DMS 273 treated with DMSO at 0.1 percent for 48 hours (cell line): ENCODE measurements at regions not wholly inside any gene's neighbourhood (a gene's known extent, or its start where the extent isn't known, plus 50 kb on each side); places are given as distances from the start of the nearest gene placed in this dataset.
"Not testable (repeated sequence)": the region's sequence is repeated elsewhere in the genome, so short reads cannot be mapped to it uniquely, and the experiment has no call there.

Experiments used
- DNase-seq: peaks from one replicate; lab custom pipeline; 2025; lab: John Stamatoyannopoulos, UW

DNA sequence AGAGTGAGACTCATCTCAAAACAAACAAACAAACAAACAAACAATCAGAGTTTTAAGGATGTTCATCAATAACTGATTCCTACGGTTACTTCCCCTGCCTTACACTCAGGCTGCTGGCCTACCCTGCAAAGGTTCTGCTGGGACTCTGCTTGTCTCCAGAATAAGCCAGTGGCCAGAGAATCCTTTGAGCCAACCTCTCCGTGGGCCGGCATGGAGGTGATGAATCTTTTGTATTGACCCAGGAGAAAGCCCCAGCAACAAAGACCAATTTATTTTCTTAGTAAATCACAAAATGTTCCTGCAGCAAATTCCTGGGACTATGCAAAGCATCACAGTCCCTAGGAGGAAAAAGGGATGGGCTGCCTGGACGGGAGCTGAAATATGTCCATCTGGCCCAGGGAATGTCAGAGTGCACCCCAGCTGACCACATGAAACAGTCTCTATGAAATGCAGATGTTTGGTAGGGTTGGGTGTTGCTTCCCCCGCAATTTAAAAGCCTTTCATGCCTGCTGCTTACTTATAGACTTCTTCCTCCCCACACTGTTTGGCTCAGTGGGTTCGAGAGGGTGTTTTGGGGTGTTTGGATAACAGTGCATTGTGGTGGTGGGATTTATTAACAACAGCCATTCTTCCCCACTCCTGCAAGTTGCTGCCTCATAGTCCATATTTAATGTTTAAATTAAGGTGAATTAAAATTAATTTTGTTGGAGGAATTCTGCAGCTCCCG lies 185.9 kb upstream of the IRF2BP2 start:
- DNase-seq = not testable (repeated sequence)

DNA sequence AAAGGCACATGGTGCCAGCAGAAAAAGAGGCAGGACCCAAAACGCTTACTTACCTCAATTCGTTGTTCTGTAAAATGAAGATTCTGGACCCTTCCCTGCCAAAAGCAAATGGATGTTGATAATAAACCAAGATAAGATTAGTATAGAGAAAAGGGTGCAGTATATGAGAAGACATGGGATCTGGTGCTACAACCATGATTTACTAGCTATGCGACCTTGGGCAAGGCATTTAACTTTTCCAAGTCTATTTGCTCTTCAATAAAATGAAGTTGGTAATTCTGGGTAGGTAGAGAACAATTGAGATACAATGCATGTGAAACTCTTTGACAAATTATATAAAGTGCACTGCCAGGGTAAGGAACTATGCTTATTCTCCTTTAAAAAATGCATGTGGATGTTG lies 185.0 kb upstream of the IRF2BP2 start:
- DNase-seq = not testable (repeated sequence)

DNA sequence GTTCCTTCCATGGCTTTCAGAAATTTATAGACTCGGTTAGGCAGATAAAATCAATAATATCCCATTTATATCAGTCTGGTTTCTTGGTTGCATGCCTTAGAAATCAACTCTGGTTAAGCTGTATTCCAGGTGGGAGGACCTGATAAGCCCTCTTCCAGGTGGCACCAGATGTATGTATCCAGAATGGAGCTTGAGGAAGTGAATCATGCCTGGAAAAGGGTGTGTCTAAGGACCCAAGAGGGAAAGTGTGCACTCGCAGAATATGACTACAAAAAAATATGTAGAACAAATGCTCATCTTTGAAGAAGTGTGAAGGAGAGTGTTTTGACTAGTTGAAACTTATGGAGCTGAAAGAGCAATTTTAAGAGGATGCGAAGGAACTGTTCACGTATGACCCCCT lies 184.5 kb upstream of the IRF2BP2 start:
- DNase-seq = not testable (repeated sequence)

DNA sequence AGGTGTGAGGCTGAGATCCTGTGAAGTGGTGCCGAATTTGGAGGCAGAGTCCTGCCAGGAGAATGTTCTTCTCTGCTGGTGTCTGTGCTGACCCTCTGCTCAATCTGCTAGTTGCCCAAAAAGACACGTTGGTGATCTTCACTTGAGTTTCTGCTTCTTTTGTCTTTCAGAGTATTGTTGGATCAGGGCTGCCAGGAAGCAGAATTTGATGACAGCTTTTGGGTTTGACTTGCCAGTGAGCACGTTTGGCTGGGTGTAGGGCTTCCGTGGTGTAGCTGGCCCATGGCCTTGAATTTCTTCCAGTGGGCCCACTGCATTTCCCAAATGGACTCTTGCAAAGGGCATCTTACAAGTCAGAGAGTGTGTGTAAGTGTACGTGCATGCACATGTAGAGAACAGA lies 183.9 kb upstream of the IRF2BP2 start:
- DNase-seq = not testable (repeated sequence)

DNA sequence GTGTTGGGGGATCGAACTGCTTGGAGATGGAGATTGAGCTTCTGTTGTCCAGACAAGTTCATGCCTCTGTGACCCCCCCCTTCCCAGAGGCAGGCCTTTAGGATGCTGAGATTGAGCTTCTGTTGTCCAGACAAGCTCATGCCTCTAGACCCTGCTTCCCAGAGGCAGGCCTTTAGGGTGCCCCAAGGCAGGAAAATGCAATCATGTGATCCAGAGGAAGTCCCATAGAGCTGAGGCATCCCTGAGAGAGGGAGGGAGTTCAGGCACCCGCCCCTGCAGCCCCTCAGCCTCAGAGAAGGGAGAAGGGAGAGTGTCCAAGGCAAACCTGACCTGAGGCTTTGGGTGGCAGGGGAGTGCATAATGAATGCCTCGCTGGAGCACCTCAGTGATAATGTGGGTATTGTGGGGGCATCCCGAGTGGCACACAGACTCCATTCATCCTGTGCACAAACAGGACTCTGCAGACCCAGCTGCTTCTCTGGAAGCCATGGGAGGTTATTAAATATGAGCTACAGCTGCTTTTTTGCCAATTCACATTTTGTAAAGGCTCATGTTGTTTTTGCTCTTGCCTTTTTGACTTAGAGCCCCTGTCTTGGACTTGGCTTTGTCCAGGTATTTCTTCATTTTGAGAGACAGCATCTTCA lies 182.4 kb upstream of the IRF2BP2 start:
- DNase-seq = not testable (repeated sequence)

DNA sequence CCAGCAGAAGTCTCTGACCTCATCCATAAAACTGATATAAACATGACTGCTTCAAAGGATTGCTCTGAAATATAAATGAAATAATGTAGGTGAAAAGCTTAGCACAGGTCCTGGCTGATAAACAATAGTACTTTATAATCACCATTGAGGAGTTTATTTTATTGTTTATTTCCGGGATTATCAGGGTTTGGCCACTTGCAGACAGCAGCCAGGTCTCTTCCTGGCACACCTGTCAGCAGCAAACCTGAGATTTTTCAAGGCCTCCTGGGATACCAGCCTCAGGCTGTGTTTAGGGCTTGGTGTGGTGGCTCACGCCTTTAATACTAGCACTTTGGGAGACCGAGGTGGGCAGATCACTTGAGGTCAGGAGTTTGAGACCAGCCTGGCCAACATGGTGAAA lies 181.6 kb upstream of the IRF2BP2 start:
- DNase-seq = not testable (repeated sequence)

DNA sequence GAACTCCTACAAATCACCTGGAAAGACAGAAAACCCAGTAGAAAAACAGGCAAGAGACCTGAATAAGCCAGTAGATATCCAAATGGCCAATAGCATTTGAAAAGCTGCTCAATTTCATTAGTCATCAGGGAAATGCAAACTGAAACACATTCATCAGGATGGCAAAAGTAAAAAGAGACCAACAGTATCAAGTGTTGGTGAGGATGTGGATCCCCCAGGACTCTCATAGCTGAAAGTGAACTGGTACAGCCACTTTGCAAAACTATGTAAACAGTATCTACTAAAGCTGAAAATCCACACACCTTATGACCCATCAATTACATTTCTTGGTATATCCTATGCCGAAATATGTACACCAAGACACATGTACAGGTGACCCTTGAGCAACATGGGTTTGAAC lies 180.4 kb upstream of the IRF2BP2 start:
- not testable (repeated sequence) for DNase-seq

DNA sequence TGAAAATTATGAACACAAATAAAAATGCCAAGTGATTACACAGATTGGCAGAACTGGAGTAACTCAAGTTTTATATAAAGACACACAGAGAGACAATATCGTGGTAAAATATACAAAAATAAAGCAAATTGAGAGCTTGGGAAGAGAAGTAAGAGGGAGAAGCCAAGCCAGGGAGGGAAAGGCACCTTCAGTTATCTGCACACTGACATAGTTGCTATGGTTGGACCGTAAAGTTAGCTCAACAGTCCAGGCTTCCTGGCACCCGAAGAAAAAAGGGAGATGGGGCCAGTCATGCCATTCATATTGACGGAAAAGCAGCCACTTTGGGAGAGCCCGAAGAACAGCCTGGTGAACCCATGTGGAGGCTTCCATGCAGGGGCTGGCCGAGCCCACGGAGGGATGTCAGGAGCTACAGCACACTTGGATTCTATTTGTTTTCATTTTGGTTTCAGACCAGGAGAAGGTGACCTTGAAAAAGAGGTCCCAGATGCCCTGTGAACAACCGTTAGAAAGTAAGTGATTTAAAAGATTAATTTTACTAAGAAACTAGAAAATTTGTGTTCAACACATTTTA lies 177.1 kb upstream of the IRF2BP2 start:
- not testable (repeated sequence) for DNase-seq

DNA sequence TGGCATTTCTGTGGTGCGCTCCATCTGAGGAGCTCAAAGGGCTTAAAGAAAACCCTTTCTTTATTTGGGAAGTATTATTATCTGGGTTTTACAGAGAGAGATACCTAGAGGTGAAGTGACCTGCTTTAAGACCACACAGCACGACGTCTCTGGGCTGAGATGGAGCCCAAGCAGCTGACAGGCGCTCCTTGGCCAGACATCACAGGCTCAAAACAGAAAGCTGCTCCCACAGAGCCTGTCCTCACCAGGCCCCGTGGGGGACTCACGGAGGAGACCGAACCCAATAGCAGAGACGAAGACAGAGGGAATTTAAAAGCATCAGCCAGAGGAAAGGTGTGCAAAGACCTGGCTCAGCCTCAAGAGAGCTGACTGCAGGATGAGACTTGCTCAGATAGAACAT lies 175.9 kb upstream of the IRF2BP2 start:
- DNase-seq = not testable (repeated sequence)

DNA sequence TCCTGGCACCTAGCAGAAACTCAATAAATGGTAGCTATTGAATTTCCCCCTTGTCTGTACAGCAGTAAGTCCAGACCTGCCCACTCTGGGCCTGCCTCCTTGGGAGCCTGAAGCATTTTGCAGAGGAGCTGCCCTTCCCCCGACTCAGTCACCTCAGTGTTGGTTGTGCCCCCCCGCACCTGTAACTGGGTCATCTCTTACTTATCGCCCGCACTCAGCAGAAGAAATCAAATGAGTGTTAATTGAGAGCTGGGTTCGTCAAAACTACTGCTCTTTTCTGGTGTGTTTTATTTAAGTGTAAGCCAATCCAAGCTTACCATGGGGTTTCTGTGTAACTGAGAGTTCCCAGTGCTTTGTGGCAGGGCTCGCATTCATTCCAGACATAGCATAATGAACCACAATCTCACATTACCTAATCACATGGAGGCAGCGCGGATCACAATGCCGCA lies 175.5 kb upstream of the IRF2BP2 start:
- DNase-seq = not testable (repeated sequence)

DNA sequence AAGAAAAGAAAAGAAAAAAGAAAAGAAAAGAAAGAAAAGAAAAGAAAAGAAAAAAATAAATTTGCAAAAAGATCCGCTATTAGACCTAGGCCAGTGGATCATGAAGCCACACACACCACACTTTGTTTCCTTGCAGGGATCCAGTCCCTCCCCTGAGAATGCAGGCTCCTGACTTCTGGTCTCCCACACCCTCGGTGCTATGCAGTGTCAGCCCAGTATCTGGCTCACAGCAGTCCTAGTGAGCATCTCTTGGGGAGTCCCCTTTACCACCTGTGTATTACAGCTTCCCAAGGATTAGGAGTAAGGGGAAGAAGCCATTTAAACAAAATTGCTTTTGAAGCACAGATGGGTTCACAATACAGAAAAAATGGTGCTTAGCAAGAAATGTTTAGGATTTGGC lies 174.1 kb upstream of the IRF2BP2 start:
- not testable (repeated sequence) for DNase-seq

DNA sequence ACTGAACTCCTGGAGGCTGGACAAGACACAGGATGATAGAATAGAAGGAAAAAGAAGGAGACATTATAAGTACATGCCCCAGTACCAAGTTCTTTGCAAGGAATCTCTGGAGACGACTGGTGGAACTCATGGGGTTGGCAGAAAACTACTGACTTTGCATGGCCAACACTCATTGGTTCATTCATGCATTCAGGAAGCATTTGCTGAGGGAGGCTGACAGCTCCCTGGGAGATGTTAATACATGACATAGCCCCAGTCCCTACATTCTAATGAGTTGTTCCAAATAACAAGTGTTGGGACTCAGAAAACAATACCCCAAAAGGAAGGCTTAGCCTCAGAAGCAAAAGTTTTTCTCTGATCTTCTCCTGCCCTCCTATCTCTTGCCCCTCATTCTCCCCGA lies 172.8 kb upstream of the IRF2BP2 start:
- no peak for DNase-seq

DNA sequence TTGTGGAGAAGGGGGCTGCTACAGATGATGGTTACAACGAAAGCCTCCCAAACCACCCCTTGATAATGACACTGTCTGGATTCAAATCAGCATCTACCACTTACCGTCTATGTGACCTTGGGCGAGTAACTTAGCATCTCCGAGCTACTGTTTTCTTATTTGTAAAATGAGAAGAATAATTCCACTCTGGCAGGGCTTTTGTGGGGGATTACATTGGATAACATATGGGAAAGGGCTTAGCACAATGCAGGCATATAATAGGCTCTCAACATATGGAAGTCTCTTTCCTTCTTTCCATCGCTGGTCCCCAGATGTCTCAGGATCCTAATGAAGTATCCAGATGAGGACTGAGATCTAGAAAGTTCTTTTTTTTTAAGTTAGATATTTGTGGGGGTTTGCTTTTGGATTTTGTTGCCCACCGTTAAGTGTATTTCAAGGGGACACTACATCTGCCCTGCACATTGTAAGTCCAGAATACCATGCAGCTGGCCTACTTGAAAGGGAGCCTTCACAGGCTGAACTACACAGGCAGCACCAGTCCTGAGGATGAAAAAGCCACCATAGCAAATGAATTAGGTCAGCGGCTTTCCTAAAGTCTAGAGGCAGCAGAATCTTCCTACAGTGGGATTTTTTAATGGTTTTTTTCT lies 172.2 kb upstream of the IRF2BP2 start:
- no peak for DNase-seq

DNA sequence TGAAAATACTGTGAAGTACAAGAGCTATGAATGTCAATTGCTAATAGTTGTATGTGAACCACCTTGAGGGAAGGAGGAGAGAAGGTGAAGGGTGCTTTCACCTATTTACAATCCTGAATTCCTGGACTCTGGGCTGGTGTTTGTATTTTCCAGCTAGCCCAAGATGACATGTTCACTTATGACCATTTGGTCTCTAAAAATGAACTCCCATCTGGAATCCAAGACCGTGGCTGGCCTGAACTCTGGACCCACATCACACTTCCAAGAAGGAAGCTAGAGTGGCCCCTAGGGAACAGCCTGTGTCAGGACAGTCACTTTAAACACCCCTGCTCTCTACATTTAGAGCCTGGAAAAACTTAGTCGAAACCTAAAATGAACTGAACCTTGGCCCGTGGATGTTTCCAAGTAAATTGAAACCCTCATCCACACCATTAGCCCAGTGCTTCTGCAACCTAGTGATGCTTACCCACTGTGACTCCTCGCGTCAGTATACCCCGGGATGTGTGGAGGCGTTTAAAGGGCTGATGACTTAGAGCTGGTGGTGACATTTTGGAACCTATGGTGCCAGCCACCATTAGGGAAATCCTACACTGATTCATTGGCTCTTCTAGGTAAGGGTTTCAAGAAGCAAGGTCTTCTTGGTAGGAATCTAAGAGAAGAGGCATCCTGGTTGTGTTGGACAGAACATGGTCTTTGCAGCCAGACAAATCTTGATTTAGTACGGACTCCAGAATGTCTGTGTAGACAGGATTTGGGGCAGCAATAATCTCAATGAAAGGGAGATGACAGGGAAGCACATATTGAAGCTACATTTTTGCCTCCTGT lies 171.5 kb upstream of the IRF2BP2 start:
- DNase-seq = no peak

DNA sequence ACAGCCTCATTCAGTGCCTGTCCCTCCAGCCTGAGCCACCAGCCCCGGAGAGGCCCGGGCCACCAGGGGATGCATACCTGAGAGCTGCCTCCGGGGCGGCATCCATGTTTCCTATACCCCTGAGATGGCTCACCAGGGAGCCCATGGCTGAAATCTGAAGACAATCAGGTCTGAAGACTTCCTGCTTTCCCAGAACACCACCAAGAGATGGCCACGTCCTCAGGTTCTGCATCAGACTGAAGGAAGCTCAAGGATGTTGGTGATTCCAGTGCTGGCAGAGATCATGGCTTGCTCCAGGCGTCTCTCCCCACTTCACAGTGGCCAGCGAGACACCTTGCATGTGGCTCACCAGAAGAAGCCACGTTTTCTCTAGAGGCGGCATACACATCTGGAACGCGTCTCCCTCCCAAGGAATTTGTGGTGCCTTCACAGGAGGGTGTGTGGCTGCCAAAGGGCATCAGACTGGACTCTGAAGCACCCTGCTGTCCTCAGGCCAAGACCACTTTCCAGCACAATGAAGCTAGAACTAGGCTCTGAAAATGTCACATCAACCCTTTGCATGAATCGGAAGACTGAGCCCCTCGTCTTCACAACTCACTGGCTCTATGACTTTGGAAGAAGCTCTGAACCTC lies 170.7 kb upstream of the IRF2BP2 start:
- no peak for DNase-seq

DNA sequence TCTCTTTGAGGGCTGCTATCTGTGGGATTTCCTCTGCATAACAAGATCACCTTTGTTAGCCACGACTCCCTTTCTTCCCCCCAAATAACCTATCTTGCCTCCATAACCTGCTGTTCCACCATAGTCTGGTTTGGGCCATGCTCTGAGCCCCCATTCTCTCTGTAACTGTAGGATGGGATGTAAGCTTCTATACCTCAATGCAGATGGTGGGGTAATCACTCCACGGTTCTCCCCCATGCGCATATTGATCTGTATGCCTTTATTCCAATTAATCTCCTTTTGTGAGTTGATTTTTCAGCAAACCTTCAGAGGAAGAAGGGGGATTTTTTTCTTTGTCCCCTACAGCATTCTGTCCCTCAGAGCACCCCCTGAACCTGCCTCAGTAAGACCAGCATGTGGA lies 170.1 kb upstream of the IRF2BP2 start:
- DNase-seq = no peak

DNA sequence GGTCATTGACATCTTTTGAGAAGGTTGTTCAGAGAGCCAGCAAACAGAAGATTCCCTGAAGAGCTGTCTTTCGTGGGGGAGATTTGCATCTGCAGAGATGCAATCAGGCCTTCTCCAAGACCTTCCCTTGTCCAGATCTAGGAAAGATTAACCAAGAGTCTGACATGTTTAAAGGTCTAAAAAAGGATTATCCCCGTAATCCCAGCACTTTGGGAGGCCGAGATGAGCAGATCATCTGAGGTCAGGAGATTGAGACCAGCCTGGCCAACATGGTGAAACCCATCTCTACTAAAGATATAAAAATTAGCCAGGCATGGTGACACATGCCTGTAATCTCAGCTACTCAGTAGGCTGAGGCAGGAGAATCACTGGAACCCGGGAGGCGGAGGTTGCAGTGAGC lies 169.6 kb upstream of the IRF2BP2 start:
- DNase-seq = not testable (repeated sequence)

DNA sequence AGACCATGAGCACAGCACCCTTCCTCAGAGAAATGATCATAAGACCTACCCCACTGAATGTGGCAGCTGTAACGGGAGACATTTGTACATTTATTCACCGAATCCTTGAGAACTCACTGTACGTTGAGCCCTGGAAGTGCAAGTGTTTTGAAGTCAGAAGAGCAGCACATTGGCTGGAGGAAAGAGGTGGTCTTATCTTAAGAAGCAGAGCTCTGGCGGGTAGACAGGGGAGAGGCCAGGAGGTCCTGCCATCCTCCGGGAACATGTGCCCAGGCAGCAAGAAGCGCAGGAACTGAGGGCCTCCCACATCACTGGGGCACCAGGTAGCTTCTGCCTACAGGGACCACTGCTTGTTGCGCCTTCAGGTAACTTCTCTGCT lies 169.2 kb upstream of the IRF2BP2 start:
- DNase-seq = no peak

DNA sequence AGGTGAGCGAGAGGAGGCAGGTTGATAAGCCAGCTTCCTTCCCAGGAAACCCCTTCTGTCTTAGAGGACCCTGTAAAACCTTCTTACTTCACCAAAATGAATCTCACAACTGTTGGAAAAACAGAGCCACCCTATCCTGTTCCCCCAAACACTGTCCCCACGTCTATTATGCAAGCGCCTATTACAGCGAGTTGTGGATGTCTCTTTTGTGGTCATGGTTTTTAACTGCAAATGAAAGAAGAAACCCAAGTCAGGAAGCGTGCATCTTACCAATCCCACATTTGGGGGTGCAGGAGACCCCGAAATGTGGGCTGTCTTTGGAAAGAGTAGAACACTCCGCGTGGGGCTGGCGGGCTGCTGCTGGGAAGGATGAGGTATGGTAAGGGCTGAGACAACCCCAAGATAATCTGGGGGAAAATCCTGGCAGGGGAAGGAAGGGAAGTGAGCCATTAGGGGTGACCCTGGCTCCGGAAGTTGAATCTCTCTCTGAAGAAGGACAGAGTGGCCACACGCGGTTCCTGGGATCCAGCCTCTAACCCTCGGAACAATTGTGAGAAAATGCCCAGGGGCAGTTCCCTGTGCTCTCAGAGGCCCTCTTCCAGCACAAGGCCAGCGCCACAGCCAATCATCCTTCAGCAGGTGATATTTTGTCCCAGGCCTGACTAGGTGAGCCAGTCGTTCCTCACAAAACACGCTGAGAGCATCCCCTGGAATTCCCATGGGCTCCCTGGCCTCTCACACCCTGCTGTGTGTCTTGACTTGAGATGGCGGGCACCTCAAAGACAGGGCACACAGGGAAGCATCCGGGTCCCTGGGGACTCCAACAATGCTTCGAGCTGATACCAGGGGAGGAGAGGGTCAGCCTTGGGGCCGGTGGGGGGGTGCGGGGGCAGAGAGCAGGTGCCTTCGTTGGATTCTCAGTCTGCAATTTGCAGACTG lies 168.5 kb upstream of the IRF2BP2 start:
- no peak for DNase-seq

DNA sequence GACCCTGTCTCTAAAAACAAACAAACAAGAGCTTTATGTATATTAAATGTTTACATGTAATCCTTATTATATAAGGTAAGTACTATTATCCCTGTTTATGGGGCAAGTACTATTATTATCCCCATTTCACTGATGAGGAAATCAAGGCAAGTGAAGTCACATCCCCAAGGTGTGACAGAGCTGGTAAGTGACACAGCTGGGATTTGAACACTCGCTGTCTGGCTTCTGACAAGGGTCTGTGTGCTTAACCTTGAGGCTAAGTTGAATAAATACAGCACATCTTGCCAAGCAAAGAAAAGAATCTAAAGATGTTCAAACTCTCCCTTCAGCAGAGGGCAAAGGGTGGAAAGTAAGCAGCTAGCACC lies 167.9 kb upstream of the IRF2BP2 start:
- DNase-seq = no peak
